Liver (tissue), 8 donors: ENCODE measurements at regions not wholly inside any gene's neighbourhood (a gene's known extent, or its start where the extent isn't known, plus 50 kb on each side); places are given as distances from the start of the nearest gene placed in this dataset.

Source experiments
- DNase-seq: peaks from one replicate; pipeline ENCODE4 v3.0.0-alpha.2; 2017; ENCODE audit warnings: low spot score
- H3K27ac ChIP-seq, 2 donors: one replicate each; pipeline ENCODE4 v1.7.0; 2013; ENCODE audit warnings: inconsistent platforms in 2 of 2, low read length in 2 of 2, control low read depth in 1 of 2, low read depth in 1 of 2, mild to moderate bottlenecking in 1 of 2
- H3K27me3 ChIP-seq, 4 donors: one replicate each; pipeline versions ENCODE4 v1.6.1 to v1.7.0; 2013; ENCODE audit warnings: low read length in 3 of 4, inconsistent platforms in 1 of 4, mild to moderate bottlenecking in 1 of 4, moderate library complexity in 1 of 4; ENCODE audit not compliant: control insufficient read depth in 4 of 4, insufficient read depth in 4 of 4
- H3K36me3 ChIP-seq, 4 donors: one replicate each; pipeline versions ENCODE4 v1.6.1 to v1.7.0; 2013; ENCODE audit warnings: low read length in 3 of 4, mild to moderate bottlenecking in 3 of 4, low read depth in 1 of 4, moderate library complexity in 1 of 4; ENCODE audit not compliant: control insufficient read depth in 4 of 4, insufficient read depth in 3 of 4
- H3K4me1 ChIP-seq, 4 donors: one replicate each; pipeline versions ENCODE4 v1.6.1 to v1.7.0; 2013; ENCODE audit warnings: low read length in 3 of 4, mild to moderate bottlenecking in 3 of 4, moderate library complexity in 1 of 4; ENCODE audit not compliant: control insufficient read depth in 4 of 4, insufficient read depth in 4 of 4
- H3K4me3 ChIP-seq, 3 donors: one replicate each; pipeline versions ENCODE4 v1.6.1 to v1.7.0; 2013; ENCODE audit warnings: low read length in 3 of 3, control low read depth in 1 of 3, low read depth in 1 of 3, mild to moderate bottlenecking in 1 of 3
- H3K9ac ChIP-seq, 2 donors: one replicate each; pipeline ENCODE4 v1.7.0; 2013; ENCODE audit warnings: low read length in 2 of 2, mild to moderate bottlenecking in 2 of 2, moderate library complexity in 2 of 2, control low read depth in 1 of 2, low read depth in 1 of 2
- H3K9me3 ChIP-seq, 4 donors: one replicate each; pipeline versions ENCODE4 v1.6.1 to v1.7.0; 2013; ENCODE audit warnings: low read length in 3 of 4; ENCODE audit not compliant: control insufficient read depth in 4 of 4
- ATF3 ChIP-seq: IDR thresholded peaks from 2 replicates; pipeline ENCODE4 v1.6.1; 2016; ENCODE audit warnings: antibody characterized with exemption
- CTCF ChIP-seq: fragments of 150-350 bp; IDR thresholded peaks from 2 replicates; pipeline ENCODE4 v1.5.1; 2017; ENCODE audit warnings: improper control_type of control experiment, low read depth, low read length; ENCODE audit not compliant: missing input control
- EGR1 ChIP-seq, 2 donors: IDR thresholded peaks; 2 replicates each; pipeline ENCODE4 v1.6.1; 2016 to 2018; ENCODE audit warnings: antibody characterized with exemption in 2 of 2, low read depth in 2 of 2
- FOXA1 ChIP-seq: IDR thresholded peaks from 2 replicates; pipeline ENCODE4 v1.6.1; 2016; ENCODE audit warnings: antibody characterized with exemption
- FOXA2 ChIP-seq: IDR thresholded peaks from 2 replicates; pipeline ENCODE4 v1.6.1; 2016; ENCODE audit warnings: antibody characterized with exemption
- GABPA ChIP-seq, 2 donors: IDR thresholded peaks in 1 of 2; conservative IDR thresholded peaks in 1 of 2; 2 replicates each; pipeline ENCODE4 v1.6.1; 2016; ENCODE audit warnings: antibody characterized with exemption in 2 of 2, mild to moderate bottlenecking in 1 of 2, moderate library complexity in 1 of 2
- HNF4A ChIP-seq, 2 donors: conservative IDR thresholded peaks; 2 replicates each; pipeline ENCODE4 v1.6.1; 2016; ENCODE audit warnings: antibody characterized with exemption in 2 of 2, mild to moderate bottlenecking in 2 of 2
- HNF4G ChIP-seq: IDR thresholded peaks from 2 replicates; pipeline ENCODE4 v1.6.1; 2016; ENCODE audit warnings: antibody characterized with exemption
- MAX ChIP-seq: IDR thresholded peaks from 2 replicates; pipeline ENCODE4 v1.6.1; 2016; ENCODE audit warnings: antibody characterized with exemption
- NR2F2 ChIP-seq: IDR thresholded peaks from 2 replicates; pipeline ENCODE4 v1.6.1; 2016; ENCODE audit warnings: antibody characterized with exemption
- REST ChIP-seq: IDR thresholded peaks from 2 replicates; pipeline ENCODE4 v1.6.1; 2016; ENCODE audit warnings: antibody characterized with exemption, mild to moderate bottlenecking
- SP1 ChIP-seq: IDR thresholded peaks from 2 replicates; pipeline ENCODE4 v1.6.1; 2018; ENCODE audit warnings: antibody characterized with exemption, mild to moderate bottlenecking
- TAF1 ChIP-seq: conservative IDR thresholded peaks from 2 replicates; pipeline ENCODE4 v1.6.1; 2016; ENCODE audit warnings: antibody characterized with exemption, mild to moderate bottlenecking
- YY1 ChIP-seq: IDR thresholded peaks from 2 replicates; pipeline ENCODE4 v1.6.1; 2016; ENCODE audit warnings: antibody characterized with exemption, mild to moderate bottlenecking
- ZBTB33 ChIP-seq: IDR thresholded peaks from 2 replicates; pipeline ENCODE4 v1.6.1; 2016; ENCODE audit warnings: antibody characterized with exemption
- WGBS: extraction: QIAGEN DNeasy Blood & Tissue Kit; methylation state at CpG from one replicate; pipeline ENCODE4 v1.1.7; 2013; 5-methylcytosine and 5-hydroxymethylcytosine counted together
- donor health status: healthy.
- donor health status: healthy.
- donor health status: healthy.
- donor health status: healthy.
- donor health status: healthy.

GRCh38 chr13:77386880-77387606 lies 60.1 kb upstream of the MYCBP2 start:
- 62% methylated on average over 5 of the region's 5 CpGs for WGBS
- TF ChIP-seq FOXA2 (no peak), EGR1 (IDR thresholded peaks at IDR 0.05; ENCODE audit: low read depth in 2 of 2) (no peak), GABPA (IDR thresholded peaks at IDR 0.05 in 1 of 2, conservative IDR thresholded peaks at IDR 0.05 in 1 of 2) (no peak), REST (no peak), SP1 (no peak), HNF4A (conservative IDR thresholded peaks at IDR 0.05) (no peak), FOXA1 (no peak), CTCF (no peak), ATF3 (no peak), TAF1 (no peak), NR2F2 (no peak), MAX (no peak)
- Histone ChIP-seq H3K36me3 (no peaks in the 10 kb centered on the region), H3K27ac (no peak overlapping the region), H3K27me3 (no peaks in the 10 kb centered on the region), H3K9ac (no peak overlapping the region), H3K4me1 (no peaks in the 10 kb centered on the region), H3K9me3 (peaks cover 0 to 2% (median 0%) of the 10 kb centered on the region in 4 donors), H3K4me3 (no peak overlapping the region)
- no peak for DNase-seq

- H3K36me3 ChIP-seq: no peaks in the 10 kb centered on the region
- H3K4me3 ChIP-seq: no peak overlapping the region
- no peak overlapping the region for H3K9ac ChIP-seq
- no peak for DNase-seq
- H3K27ac ChIP-seq: no peak overlapping the region
- TF ChIP-seq EGR1 (IDR thresholded peaks at IDR 0.05; ENCODE audit: low read depth in 2 of 2): no peak
- no peak for TF ChIP-seq HNF4A (conservative IDR thresholded peaks at IDR 0.05)
- TF ChIP-seq SP1: no peak
- no peak for TF ChIP-seq YY1
- TF ChIP-seq HNF4G: no peak
- TF ChIP-seq MAX: no peak
- TF ChIP-seq FOXA2: no peak
- no peak for TF ChIP-seq GABPA (IDR thresholded peaks at IDR 0.05 in 1 of 2, conservative IDR thresholded peaks at IDR 0.05 in 1 of 2)
- no peak for TF ChIP-seq ZBTB33
- TF ChIP-seq TAF1: no peak
- peaks cover 0 to 2% (median 0%) of the 10 kb centered on the region in 4 donors for H3K9me3 ChIP-seq
- 59% methylated on average over 2 of the region's 2 CpGs for WGBS
- no peaks in the 10 kb centered on the region for H3K4me1 ChIP-seq
- no peaks in the 10 kb centered on the region for H3K27me3 ChIP-seq
These were observed 59.2 kb upstream of the MYCBP2 start for GRCh38 chr13:77386046-77386445.
